ENCODE measurements at regions not wholly inside any gene's neighbourhood (a gene's known extent, or its start where the extent isn't known, plus 50 kb on each side); places are given as distances from the start of the nearest gene placed in this dataset.

- DNase-seq (ENCODE audit: low read depth), result peak; percentile 15
Measured at GRCh38 chr4:19711871-19712270, 539.8 kb upstream of the SLIT2 start.

- no peak for DNase-seq (ENCODE audit: low read depth)
Measured at GRCh38 chr4:19707876-19708275, 543.8 kb upstream of the SLIT2 start.

GRCh38 chr4:19703391-19703790 lies 548.3 kb upstream of the SLIT2 start:
- no peak for DNase-seq (ENCODE audit: low read depth)

- no peak for DNase-seq (ENCODE audit: low read depth)
Measured at GRCh38 chr4:19700992-19701391, 550.7 kb upstream of the SLIT2 start.

GRCh38 chr4:19698961-19699360 lies 552.7 kb upstream of the SLIT2 start:
- DNase-seq (ENCODE audit: low read depth), result no peak

GRCh38 chr4:19694812-19695211 lies 556.9 kb upstream of the SLIT2 start:
- DNase-seq (ENCODE audit: low read depth), result no peak

GRCh38 chr4:19693936-19694570 lies 557.7 kb upstream of the SLIT2 start:
- no peak for DNase-seq (ENCODE audit: low read depth)

GRCh38 chr4:19689511-19689910 lies 562.2 kb upstream of the SLIT2 start:
- peak; percentile 25 for DNase-seq (ENCODE audit: low read depth)

- DNase-seq (ENCODE audit: low read depth), result no peak
Measured at GRCh38 chr4:19686456-19686855, 565.2 kb upstream of the SLIT2 start.

GRCh38 chr4:19684084-19684483 lies 567.6 kb upstream of the SLIT2 start:
- no peak for DNase-seq (ENCODE audit: low read depth)

- no peak for DNase-seq (ENCODE audit: low read depth)
Measured at GRCh38 chr4:19683426-19683825, 568.3 kb upstream of the SLIT2 start.

GRCh38 chr4:19677211-19677610 lies 574.5 kb upstream of the SLIT2 start:
- DNase-seq (ENCODE audit: low read depth), result no peak

GRCh38 chr4:19675172-19675811 lies 576.4 kb upstream of the SLIT2 start:
- DNase-seq (ENCODE audit: low read depth), result peak; percentile 48

- DNase-seq (ENCODE audit: low read depth), result no peak
Measured at GRCh38 chr4:19659101-19659500, 592.6 kb upstream of the SLIT2 start.

GRCh38 chr4:19657856-19658255 lies 593.8 kb upstream of the SLIT2 start:
- DNase-seq (ENCODE audit: low read depth), result no peak

- no peak for DNase-seq (ENCODE audit: low read depth)
Measured at GRCh38 chr4:19655666-19656065, 596.0 kb upstream of the SLIT2 start.

GRCh38 chr4:19650903-19651864 lies 600.5 kb upstream of the SLIT2 start:
- no peak for DNase-seq (ENCODE audit: low read depth)

GRCh38 chr4:19645589-19645988 lies 606.1 kb upstream of the SLIT2 start:
- no peak for DNase-seq (ENCODE audit: low read depth)

- DNase-seq (ENCODE audit: low read depth), result no peak
Measured at GRCh38 chr4:19636451-19636850, 615.3 kb upstream of the SLIT2 start.

GRCh38 chr4:19631814-19632213 lies 619.9 kb upstream of the SLIT2 start:
- DNase-seq (ENCODE audit: low read depth), result no peak

- peak; percentile 4 for DNase-seq (ENCODE audit: low read depth)
Measured at GRCh38 chr4:19623866-19624265, 627.8 kb upstream of the SLIT2 start.

- no peak for DNase-seq (ENCODE audit: low read depth)
Measured at GRCh38 chr4:19615086-19615689, 636.5 kb upstream of the SLIT2 start.
